GM23338 (cell line): ENCODE measurements at regions not wholly inside any gene's neighbourhood (a gene's known extent, or its start where the extent isn't known, plus 50 kb on each side); places are given as distances from the start of the nearest gene placed in this dataset.

Source experiments
- ATAC-seq: fragments of 200-7000 bp; cut with Tn5 transposase; 3 replicates; pipeline ENCODE4 v1.9.1; 2020
- DNase-seq: peaks from one replicate; pipeline ENCODE4 v3.0.0-alpha.2; 2015; ENCODE audit warnings: low spot score
- H2AFZ ChIP-seq: fragments of 200-600 bp; sonication (generic); 2 replicates; pipeline ENCODE4 v1.8.0; 2016; ENCODE audit warnings: antibody characterized with exemption, mild to moderate bottlenecking, moderate library complexity
- H3F3A ChIP-seq: fragments of 200-600 bp; sonication (generic); replicated peaks from 2 replicates; pipeline ENCODE4 v1.8.0; 2017; ENCODE audit warnings: antibody characterized with exemption, mixed run types, low read depth
- H3K27ac ChIP-seq: fragments of 200-600 bp; sonication (generic); 2 replicates; pipeline ENCODE4 v1.6.1; 2016; ENCODE audit warnings: low read depth
- H3K27me3 ChIP-seq: fragments of 200-600 bp; sonication (generic); 2 replicates; pipeline ENCODE4 v1.8.0; 2016; ENCODE audit warnings: mild to moderate bottlenecking, mixed run types, moderate library complexity; ENCODE audit not compliant: insufficient read depth
- H3K36me3 ChIP-seq: fragments of 200-600 bp; sonication (generic); 2 replicates; pipeline ENCODE4 v1.8.0; 2016; ENCODE audit warnings: mild to moderate bottlenecking; ENCODE audit not compliant: insufficient read depth
- H3K4me1 ChIP-seq: fragments of 200-600 bp; sonication (generic); 2 replicates; pipeline ENCODE4 v1.8.0; 2016; ENCODE audit warnings: mild to moderate bottlenecking, moderate library complexity; ENCODE audit not compliant: insufficient read depth
- H3K4me2 ChIP-seq: fragments of 200-600 bp; sonication (generic); 2 replicates; pipeline ENCODE4 v1.7.1; 2017; ENCODE audit warnings: mixed run types
- H3K4me3 ChIP-seq: fragments of 200-600 bp; sonication (generic); 2 replicates; pipeline ENCODE4 v1.6.1; 2016; ENCODE audit warnings: mixed run types
- H3K79me2 ChIP-seq: fragments of 200-600 bp; sonication (generic); replicated peaks from 2 replicates; pipeline ENCODE4 v1.8.0; 2017; ENCODE audit warnings: mild to moderate bottlenecking; ENCODE audit not compliant: insufficient read depth
- H3K9me2 ChIP-seq: fragments of 200-600 bp; sonication (generic); 2 replicates; pipeline ENCODE4 v1.8.0; 2017; ENCODE audit not compliant: insufficient read depth
- H4K20me1 ChIP-seq: fragments of 200-600 bp; sonication (generic); replicated peaks from 2 replicates; pipeline ENCODE4 v1.8.0; 2017; ENCODE audit warnings: mild to moderate bottlenecking; ENCODE audit not compliant: insufficient read depth
- H3K27ac Mint-ChIP-seq: 2 replicates; pipeline ENCODE4 v1.8.0; 2020; ENCODE audit warnings: inconsistent platforms, mild to moderate bottlenecking, moderate library complexity, mixed read lengths
- H3K27me3 Mint-ChIP-seq: 3 replicates; pipeline ENCODE4 v1.8.0; 2022; ENCODE audit warnings: low read depth, mild to moderate bottlenecking, moderate library complexity, mixed read lengths, inconsistent platforms; ENCODE audit not compliant: insufficient read depth, poor library complexity
- H3K36me3 Mint-ChIP-seq: 3 replicates; pipeline ENCODE4 v1.8.0; 2021; ENCODE audit warnings: low read depth, mild to moderate bottlenecking, inconsistent platforms, moderate library complexity, mixed read lengths
- H3K4me1 Mint-ChIP-seq: 3 replicates; pipeline ENCODE4 v1.8.0; 2020; ENCODE audit warnings: mild to moderate bottlenecking, inconsistent platforms, mixed read lengths
- H3K4me3 Mint-ChIP-seq: 3 replicates; pipeline ENCODE4 v1.8.0; 2021; ENCODE audit warnings: moderate library complexity, mild to moderate bottlenecking, inconsistent platforms, mixed read lengths
- H3K9me3 Mint-ChIP-seq: 3 replicates; pipeline ENCODE4 v1.8.0; 2020; ENCODE audit warnings: moderate library complexity, mild to moderate bottlenecking, inconsistent platforms, mixed read lengths
- CREB1 ChIP-seq: fragments of 250-450 bp; sonication (Bioruptor Pico); IDR thresholded peaks from 2 replicates; pipeline ENCODE4 v1.5.0; 2020; ENCODE audit warnings: low read depth, mild to moderate bottlenecking, moderate library complexity
- EZH2phosphoT487 ChIP-seq: fragments of 200-600 bp; sonication (generic); IDR thresholded peaks from one replicate; pipeline ENCODE4 v1.8.1; 2018; ENCODE audit warnings: antibody characterized with exemption; ENCODE audit not compliant: unreplicated experiment
- JUNB ChIP-seq: IDR thresholded peaks from one replicate; pipeline ENCODE4 v1.6.1; 2016; ENCODE audit warnings: antibody characterized with exemption; ENCODE audit not compliant: unreplicated experiment
- NANOG ChIP-seq: IDR thresholded peaks from 2 replicates; pipeline ENCODE4 v1.6.1; 2016; ENCODE audit warnings: antibody characterized with exemption, borderline replicate concordance
- POLR2AphosphoS5 ChIP-seq: IDR thresholded peaks from 2 replicates; pipeline ENCODE4 v1.6.1; 2016; ENCODE audit warnings: antibody characterized with exemption, low read depth
- ZNF331 ChIP-seq: fragments of 250-450 bp; sonication (Bioruptor Pico); IDR thresholded peaks from 2 replicates; pipeline ENCODE4 v1.5.0; 2020; ENCODE audit warnings: low read depth, mild to moderate bottlenecking, moderate library complexity
- TF ChIP-seq, protein P1 (sequence below): fragments of 250-450 bp; sonication (Bioruptor Pico); IDR thresholded peaks from 2 replicates; pipeline ENCODE4 v1.5.0; 2020; ENCODE audit warnings: mild to moderate bottlenecking, moderate library complexity
- TF ChIP-seq, protein P2 (sequence below), 2 experiments: fragments of 200-600 bp in 1 of 2; sonication (generic) in 1 of 2; conservative IDR thresholded peaks; 2 replicates each; pipeline versions ENCODE4 v1.5.1 to v1.6.1; 2016 to 2017; ENCODE audit warnings: antibody characterized with exemption in 2 of 2, low read depth in 2 of 2, mild to moderate bottlenecking in 2 of 2, moderate library complexity in 1 of 2

GRCh38 chr10:53075469-53075868, 302.9 kb upstream of the MBL2 start:
- H3K79me2 ChIP-seq, result no peaks in the 10 kb centered on the region
- Mint-ChIP-seq H3K36me3 (no peaks in the 10 kb centered on the region), H3K27ac (no peak overlapping the region), H3K4me3 (no peak overlapping the region), H3K9me3 (no peaks in the 10 kb centered on the region; the same call in 2 of the 3 replicates), H3K27me3 (no peaks in the 10 kb centered on the region), H3K4me1 (no peaks in the 10 kb centered on the region; the same call in 2 of the 3 replicates)
- no peaks in the 10 kb centered on the region for H3F3A ChIP-seq
- H3K4me3 ChIP-seq, result no peak overlapping the region
- no peaks in the 10 kb centered on the region for H3K9me2 ChIP-seq
- H3K36me3 ChIP-seq, result no peaks in the 10 kb centered on the region
- ATAC-seq, result no peak
- no peaks in the 10 kb centered on the region for H3K27me3 ChIP-seq
- no peaks in the 10 kb centered on the region for H3K4me1 ChIP-seq
- no peak overlapping the region for H3K27ac ChIP-seq
- no peak overlapping the region for H2AFZ ChIP-seq
- no peak for DNase-seq
- no peak overlapping the region for H3K4me2 ChIP-seq
- no peaks in the 10 kb centered on the region for H4K20me1 ChIP-seq
- TF ChIP-seq CREB1 (CRISPR knock-in tag), result no peak
- TF ChIP-seq, protein P1, sequence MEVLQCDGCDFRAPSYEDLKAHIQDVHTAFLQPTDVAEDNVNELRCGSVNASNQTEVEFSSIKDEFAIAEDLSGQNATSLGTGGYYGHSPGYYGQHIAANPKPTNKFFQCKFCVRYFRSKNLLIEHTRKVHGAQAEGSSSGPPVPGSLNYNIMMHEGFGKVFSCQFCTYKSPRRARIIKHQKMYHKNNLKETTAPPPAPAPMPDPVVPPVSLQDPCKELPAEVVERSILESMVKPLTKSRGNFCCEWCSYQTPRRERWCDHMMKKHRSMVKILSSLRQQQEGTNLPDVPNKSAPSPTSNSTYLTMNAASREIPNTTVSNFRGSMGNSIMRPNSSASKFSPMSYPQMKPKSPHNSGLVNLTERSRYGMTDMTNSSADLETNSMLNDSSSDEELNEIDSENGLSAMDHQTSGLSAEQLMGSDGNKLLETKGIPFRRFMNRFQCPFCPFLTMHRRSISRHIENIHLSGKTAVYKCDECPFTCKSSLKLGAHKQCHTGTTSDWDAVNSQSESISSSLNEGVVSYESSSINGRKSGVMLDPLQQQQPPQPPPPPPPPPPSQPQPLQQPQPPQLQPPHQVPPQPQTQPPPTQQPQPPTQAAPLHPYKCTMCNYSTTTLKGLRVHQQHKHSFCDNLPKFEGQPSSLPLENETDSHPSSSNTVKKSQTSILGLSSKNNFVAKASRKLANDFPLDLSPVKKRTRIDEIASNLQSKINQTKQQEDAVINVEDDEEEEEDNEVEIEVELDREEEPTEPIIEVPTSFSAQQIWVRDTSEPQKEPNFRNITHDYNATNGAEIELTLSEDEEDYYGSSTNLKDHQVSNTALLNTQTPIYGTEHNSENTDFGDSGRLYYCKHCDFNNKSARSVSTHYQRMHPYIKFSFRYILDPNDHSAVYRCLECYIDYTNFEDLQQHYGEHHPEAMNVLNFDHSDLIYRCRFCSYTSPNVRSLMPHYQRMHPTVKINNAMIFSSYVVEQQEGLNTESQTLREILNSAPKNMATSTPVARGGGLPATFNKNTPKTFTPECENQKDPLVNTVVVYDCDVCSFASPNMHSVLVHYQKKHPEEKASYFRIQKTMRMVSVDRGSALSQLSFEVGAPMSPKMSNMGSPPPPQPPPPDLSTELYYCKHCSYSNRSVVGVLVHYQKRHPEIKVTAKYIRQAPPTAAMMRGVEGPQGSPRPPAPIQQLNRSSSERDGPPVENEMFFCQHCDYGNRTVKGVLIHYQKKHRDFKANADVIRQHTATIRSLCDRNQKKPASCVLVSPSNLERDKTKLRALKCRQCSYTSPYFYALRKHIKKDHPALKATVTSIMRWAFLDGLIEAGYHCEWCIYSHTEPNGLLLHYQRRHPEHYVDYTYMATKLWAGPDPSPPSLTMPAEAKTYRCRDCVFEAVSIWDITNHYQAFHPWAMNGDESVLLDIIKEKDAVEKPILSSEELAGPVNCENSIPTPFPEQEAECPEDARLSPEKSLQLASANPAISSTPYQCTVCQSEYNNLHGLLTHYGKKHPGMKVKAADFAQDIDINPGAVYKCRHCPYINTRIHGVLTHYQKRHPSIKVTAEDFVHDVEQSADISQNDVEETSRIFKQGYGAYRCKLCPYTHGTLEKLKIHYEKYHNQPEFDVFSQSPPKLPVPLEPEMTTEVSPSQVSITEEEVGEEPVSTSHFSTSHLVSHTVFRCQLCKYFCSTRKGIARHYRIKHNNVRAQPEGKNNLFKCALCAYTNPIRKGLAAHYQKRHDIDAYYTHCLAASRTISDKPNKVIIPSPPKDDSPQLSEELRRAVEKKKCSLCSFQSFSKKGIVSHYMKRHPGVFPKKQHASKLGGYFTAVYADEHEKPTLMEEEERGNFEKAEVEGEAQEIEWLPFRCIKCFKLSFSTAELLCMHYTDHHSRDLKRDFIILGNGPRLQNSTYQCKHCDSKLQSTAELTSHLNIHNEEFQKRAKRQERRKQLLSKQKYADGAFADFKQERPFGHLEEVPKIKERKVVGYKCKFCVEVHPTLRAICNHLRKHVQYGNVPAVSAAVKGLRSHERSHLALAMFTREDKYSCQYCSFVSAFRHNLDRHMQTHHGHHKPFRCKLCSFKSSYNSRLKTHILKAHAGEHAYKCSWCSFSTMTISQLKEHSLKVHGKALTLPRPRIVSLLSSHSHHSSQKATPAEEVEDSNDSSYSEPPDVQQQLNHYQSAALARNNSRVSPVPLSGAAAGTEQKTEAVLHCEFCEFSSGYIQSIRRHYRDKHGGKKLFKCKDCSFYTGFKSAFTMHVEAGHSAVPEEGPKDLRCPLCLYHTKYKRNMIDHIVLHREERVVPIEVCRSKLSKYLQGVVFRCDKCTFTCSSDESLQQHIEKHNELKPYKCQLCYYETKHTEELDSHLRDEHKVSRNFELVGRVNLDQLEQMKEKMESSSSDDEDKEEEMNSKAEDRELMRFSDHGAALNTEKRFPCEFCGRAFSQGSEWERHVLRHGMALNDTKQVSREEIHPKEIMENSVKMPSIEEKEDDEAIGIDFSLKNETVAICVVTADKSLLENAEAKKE (CRISPR knock-in tag), result no peak
- no peak for TF ChIP-seq ZNF331 (CRISPR knock-in tag)
- TF ChIP-seq JUNB, result no peak
- TF ChIP-seq, protein P2, sequence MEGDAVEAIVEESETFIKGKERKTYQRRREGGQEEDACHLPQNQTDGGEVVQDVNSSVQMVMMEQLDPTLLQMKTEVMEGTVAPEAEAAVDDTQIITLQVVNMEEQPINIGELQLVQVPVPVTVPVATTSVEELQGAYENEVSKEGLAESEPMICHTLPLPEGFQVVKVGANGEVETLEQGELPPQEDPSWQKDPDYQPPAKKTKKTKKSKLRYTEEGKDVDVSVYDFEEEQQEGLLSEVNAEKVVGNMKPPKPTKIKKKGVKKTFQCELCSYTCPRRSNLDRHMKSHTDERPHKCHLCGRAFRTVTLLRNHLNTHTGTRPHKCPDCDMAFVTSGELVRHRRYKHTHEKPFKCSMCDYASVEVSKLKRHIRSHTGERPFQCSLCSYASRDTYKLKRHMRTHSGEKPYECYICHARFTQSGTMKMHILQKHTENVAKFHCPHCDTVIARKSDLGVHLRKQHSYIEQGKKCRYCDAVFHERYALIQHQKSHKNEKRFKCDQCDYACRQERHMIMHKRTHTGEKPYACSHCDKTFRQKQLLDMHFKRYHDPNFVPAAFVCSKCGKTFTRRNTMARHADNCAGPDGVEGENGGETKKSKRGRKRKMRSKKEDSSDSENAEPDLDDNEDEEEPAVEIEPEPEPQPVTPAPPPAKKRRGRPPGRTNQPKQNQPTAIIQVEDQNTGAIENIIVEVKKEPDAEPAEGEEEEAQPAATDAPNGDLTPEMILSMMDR (conservative IDR thresholded peaks at IDR 0.05; ENCODE audit: low read depth in 2 of 2), result no peak
- TF ChIP-seq NANOG, result no peak
- no peak for TF ChIP-seq POLR2AphosphoS5
- no peak for TF ChIP-seq EZH2phosphoT487
